Caki2 (cell line): ENCODE measurements at regions not wholly inside any gene's neighbourhood (a gene's known extent, or its start where the extent isn't known, plus 50 kb on each side); places are given as distances from the start of the nearest gene placed in this dataset.
A peak's percentile ranks its signal among the peaks of the same experiment; 100 is the strongest.

Experiments
- DNase-seq: peaks from one replicate; pipeline ENCODE4 v3.0.0-alpha.2; 2015; ENCODE audit warnings: low read depth
- in situ Hi-C: cut with HindIII; loops from 2 replicates; pipeline ENCODE4 v1.10.0; 2016; ENCODE audit warnings: low sequenced_read_pairs, low pct_unique_long_range_greater_than_20kb, mixed read lengths

DNA sequence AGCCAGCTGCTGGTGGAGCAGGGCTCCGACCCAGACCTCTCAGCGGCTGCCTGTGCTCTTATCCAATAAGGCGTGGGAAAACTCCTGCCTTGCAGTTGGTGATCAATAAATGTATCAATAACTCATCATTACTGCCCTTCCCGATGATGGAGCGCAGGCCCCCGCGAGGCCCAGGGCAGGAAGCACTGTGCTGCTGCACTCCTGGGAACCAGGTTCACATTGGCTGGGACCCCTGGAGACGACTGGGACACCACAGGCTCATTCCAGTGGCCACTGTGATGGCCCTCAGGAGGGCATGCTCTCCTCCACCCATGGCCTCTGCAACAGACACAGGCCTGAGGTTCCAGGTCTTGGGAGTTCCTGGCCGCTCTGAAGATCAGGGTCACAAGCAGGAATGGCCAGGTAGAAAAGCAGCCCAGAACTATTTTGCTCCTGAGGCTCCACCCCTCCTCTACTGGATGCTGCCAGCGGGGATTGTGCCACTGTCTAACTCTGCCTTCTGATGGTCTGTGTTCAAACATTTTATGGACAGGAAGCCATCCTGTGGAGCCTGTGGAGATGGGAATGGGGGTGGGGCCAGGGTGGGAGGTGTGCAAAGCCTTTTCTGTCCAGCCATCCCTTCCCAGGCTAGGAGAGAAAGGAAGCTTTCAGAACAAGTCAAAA, 287.4 kb upstream of the ZMIZ1 start:
- in situ Hi-C loops = no loop called here
- DNase-seq = no peak

DNA sequence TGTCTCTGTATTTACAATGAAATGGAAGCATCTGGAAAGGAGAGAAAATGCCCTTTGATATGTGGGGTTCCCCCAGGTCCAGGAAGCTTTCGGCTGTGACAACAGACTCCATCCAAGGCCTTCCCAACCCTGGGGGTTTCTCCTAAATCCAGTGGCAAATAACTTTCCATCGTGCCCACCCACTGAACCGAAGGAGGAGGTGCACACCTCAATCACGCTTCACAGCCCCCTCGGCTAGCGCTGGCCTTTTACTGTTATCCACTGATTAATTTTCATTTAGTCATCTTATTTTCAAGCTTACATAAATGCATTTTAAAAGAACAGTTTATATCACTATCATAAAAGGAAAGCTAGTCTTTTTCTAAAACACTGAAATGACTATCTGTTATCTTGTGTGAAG, 286.8 kb upstream of the ZMIZ1 start:
- in situ Hi-C loops = no loop called here
- DNase-seq = no peak

DNA sequence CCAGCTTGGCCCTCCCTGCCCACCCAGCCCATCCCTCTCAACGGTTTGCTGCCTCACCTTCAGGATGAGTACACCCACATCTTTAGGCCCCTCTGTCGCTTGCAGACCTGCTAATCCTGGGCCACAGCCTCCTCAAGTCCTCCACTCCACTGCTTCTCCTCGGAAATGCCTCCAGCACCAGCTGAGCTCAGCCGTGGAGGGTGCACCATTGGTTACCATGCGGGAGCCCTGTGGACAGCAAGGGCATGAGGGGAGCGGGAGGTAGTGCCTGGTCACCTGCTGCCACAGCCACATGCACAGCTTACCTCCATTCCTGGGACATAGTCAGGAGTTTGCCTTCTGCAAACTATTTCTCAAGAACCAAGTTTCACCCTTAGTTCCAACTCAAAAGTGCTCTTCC, 286.3 kb upstream of the ZMIZ1 start:
- DNase-seq = no peak
- in situ Hi-C loops = no loop called here

DNA sequence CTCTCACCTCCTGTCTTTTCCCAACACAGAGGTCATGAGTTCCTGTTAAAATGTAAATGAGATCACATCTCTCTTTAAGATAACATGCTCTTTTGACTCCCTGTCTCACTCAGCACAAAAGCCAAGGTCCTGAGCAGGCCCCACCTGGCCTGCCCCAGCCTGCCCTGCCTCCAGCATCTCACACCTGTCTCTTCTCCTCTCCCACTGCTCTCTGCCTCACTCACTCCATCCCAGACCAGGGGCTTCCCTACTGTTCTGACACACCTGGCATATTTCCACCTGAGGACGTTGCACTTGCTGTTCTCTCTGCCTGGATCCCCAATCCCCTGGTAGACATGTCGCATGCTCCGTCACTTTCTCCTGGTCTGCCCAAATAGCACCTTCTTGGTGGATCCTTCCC, 285.0 kb upstream of the ZMIZ1 start:
- in situ Hi-C loops = no loop called here
- no peak for DNase-seq

DNA sequence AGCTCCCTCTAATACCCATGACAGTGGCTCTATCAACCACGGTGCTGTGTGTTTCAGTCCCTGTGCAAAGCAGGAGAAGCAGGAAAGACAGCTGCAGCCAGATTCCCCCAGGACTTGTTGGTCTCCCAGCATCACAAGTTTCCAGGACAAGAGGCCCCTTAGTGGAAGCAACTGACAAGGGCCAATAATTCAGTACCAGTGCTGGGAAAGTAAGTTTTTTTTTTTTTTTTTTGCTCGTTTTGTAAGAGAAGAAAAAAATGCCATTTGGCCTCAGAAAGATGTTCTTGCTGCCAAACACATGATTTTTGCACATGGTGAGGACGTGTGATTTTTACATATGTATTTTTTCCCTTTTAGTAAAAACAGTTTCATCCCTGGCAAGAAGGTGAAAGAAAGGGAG, 284.2 kb upstream of the ZMIZ1 start:
- in situ Hi-C loops = no loop called here
- DNase-seq = no peak

DNA sequence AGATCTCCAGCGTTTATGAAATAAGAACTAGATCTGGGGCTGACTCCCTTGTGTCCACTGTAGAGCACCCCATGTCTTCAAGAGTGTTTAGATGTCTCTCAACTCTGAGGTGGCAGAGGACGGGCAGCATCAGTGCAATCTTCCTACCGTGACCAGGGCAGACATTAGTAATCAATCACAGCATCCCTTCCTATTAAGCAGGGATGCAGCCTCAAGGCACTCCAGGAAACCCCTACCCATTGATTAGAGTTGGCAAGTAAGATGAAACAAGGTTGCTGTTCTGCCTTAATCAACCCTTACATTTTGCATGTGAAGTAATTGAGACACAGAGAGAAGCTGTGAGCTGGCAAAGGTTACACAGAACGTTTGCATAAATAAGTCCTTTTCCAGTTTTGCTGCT, 283.7 kb upstream of the ZMIZ1 start:
- in situ Hi-C loops = no loop called here
- no peak for DNase-seq

DNA sequence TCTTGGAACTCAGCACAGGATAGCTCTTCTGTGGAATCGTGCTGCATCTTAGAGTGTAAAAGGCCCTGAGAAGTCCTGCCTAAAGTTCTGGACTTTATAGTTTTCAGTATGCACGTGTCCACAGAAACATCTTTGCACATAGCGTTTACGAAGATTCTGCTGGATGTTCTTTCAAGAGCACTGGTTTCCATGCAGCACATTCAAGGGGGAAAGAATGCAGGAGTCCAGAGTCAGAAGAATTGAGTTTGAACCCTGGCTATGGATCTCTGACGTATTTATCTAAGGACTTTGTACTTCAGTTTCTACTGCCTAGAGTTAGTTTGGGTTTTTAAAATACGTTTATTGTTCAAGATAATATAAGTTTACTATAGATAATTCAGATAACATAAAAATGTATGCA, 282.8 kb upstream of the ZMIZ1 start:
- DNase-seq = no peak
- in situ Hi-C loops = no loop called here

DNA sequence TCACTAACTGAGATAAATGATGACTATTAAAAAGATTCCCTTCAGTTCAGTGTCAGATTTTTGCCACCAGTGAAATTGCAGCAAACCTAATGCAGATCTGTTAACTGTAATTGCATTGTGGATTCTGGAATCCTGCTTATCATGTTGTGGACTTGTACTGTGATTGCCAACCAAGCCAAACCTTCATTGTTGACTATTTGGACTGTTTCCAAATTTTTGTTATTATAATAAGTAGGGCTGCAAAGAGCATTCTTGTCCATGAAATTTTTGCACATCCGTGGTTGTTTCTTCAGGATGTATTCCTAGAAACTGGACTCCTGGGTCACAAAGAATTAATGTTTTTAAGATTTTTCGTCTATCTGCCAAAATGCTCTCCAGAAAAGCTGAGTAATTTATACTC, 281.6 kb upstream of the ZMIZ1 start:
- in situ Hi-C loops = no loop called here
- DNase-seq = no peak

DNA sequence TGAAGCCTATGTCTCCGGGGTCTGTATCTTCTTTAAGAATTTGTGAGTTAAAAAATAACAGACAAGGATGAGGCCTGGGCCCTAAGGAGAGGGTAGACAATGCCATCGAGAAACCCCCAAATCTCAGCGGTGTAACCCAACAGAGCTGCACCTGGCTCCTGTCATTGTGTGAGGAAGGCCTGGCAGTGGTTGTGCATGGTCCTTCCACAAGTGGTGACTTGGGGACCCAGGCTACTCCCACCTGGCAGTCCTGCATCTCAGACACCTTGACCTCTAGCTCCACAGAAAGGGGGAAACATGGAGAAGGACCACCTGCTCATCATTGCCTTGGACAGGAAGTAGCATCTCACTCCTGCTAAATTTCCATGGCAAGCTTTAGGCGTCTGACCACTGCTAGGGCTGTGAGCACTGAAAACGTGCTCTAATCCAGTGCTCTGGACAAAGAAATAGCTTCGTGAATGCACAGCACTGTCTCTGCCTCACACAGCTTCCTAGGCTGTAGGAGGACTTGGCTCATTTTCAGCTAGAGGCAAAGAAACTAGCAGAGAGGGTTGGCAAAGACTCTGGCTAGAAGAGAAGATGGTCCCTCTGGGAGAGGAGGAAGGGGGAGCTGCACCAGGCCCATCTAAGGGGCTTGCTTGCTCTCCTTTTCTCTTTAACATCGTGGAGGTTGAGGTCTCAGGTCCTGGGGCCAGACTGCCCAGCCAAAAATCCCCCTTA, 273.9 kb upstream of the ZMIZ1 start:
- in situ Hi-C loops = no loop called here
- no peak for DNase-seq

DNA sequence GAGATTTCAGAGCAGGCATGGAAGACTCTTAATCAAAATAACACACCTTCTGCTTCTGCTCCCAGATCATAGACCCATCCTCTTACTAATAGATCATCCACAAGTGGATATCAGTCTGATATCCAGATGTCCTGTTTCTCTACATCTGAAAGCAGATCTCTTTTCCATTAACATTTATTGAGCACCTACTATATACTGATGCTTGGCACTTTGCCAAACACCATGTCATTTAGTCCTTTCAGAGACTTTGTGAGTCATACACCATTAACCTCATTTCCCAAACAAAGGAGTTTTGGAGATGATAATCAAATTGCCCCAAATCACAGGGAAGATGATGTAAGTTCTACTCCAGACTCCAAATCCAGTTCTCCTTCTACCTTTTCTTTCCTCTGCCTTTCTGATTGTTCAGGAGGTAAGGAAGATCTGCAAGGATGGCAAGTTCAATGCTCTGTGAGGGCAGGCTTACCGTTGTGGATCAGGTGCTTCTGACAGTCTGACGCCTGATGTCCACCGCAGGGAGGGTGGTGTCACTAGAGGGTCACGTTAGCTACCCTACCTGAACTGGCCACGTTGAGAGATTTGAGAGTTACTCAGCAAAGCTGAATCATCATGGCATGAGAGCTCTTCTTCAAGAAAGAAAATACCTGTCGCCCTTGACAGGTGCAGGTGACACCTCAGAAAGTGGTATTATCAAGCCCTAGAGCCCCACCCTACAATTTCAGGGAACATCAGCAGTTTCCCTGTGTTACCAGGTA, 269.6 kb upstream of the ZMIZ1 start:
- DNase-seq = no peak
- in situ Hi-C loops = no loop called here

DNA sequence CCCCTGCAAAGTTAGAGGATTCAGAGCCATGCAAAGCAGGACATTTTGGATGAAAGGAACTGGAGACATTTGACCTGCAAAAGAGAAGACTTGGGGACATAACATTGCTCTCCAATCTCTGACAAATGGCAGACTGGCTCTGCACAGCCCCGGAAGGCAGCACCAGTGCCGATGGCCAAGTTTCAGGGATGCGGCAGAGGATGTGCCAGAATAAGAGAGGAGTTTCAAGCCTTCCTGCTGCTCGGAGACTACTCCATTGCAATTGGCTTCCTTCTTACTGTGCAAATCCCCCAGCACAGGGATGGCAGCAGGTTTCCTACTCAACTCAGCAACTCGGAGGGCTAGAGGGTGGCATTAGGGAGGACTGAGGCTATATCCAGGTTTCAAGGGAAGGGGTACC, 268.8 kb upstream of the ZMIZ1 start:
- in situ Hi-C loops = no loop called here
- DNase-seq = no peak

DNA sequence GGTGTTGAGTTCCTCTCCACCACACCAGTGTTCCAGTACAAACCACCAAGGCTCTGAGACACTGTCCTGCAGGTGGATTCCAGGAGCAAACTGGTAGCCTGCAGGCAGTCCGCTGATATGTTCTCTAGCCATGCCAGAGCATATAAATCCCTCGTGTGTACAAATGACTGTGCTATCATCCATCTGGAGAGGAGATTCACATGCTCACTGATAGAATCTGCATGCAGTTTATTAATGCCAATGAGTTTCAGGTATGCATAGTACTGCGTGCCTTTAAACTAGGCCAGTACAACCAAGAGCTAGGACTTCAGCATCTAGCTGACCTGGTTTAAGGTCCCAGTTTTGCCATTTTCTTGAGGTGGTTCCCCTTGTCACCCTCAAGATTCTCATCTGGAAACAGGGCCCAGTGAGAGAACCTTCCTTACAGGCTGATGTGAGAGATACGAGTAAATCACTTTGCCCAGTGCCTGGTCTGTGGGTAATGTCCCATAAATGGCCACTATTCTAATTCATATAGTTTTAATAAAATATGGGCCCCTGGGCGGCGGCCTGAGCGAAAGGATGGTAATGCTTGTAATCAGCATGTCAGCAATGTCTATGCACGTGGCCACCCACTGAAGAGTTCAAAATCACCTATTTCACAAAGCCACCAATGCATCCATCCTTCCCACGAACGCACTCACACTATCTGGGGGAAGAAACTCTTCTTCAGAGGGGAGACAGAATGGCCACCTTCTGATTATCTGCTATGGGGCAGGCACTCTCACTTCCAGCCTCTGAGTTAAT, 268.0 kb upstream of the ZMIZ1 start:
- in situ Hi-C loops = no loop called here

DNA sequence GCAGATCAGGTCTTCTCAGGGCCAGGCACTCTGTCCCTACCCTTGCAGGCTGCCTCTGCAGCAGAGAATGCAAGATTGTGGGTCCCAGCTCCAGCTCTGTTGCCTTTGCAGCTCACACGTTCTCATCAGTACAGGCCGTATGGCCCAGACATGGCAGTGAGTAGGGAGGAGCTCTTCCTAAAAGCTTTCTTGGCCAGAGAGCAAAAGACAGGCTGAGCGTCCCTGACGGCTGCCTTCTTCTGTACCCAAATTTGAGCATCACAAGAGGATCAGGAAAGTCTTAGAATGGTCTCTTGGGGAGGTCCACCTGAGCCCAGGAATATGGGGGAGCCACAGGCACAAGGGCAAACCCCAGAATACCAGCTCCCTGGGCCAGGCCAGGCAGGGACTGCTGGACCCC, 266.3 kb upstream of the ZMIZ1 start:
- in situ Hi-C loops = no loop called here
- no peak for DNase-seq

More for the DNA sequence above, 268.0 kb upstream of the ZMIZ1 start:
- DNase-seq = no peak

DNA sequence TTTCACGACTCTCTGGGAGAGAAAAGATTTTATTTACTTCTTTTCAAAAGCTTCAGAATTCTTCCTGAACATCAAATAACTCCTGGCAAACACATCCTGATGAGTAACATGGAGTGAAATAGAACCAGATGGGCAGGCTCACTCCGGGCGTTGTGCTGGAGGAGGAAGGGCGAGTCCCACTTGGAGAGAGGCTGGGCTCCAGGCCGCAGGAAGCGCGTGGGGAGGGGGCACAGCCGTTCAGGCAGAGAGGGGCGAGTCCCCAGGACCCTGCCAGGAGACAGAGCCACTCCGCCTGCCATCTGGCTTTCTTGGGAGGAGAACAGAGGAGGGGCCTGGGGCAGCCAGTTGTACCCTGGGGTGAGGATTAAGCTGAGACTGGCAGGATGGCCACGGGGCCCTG, 265.9 kb upstream of the ZMIZ1 start:
- DNase-seq = no peak
- in situ Hi-C loops = no loop called here

DNA sequence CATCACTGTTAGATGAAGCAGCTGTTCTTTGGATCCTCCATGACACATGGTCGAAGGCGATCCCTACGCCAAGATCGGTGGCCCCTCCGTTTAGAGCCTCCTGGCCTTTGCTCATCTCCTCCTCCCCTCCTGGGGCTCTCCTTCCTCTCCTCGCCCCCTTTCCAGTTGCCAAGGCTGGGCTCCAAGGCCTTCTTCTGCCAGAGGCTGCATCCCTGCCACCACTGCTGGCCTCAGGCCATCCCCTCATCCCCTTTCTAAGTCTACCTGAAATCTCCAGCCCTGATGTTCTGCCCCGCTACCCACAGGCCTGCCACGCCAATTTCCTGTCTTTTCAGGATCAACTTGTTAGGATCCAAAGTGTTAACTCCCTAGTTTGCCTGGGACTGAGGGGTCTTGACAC, 265.1 kb upstream of the ZMIZ1 start:
- in situ Hi-C loops = no loop called here
- no peak for DNase-seq

DNA sequence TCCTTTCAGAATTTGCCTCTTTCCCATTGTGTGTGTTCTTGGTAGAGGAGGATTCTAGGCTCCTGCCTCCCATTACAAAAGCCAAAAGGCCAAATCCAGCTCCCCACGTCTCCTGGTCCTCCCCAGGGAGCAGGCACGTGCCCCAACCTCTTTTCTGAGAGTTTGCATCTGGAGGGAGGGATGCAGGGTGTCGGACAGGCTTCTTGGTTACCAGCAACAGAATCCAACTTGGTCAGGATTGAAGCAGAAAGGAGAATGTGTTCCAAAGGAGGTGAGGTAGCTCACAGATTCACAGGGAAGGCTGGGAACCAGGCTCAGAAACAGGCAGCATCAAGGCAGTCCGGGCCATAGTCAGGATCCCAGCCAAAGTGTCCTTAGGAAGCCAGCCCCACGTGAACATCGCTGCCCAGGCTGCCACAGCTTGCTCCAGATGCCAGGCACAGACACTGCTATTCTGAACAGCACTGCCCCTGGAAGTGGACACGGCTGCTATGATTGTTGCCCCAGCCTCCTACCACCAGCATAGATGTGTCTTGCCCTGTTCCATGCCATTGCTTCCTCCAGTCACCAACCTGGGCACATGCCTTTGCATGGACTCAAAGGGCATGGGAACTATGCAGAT, 264.2 kb upstream of the ZMIZ1 start:
- in situ Hi-C loops = no loop called here
- no peak for DNase-seq

DNA sequence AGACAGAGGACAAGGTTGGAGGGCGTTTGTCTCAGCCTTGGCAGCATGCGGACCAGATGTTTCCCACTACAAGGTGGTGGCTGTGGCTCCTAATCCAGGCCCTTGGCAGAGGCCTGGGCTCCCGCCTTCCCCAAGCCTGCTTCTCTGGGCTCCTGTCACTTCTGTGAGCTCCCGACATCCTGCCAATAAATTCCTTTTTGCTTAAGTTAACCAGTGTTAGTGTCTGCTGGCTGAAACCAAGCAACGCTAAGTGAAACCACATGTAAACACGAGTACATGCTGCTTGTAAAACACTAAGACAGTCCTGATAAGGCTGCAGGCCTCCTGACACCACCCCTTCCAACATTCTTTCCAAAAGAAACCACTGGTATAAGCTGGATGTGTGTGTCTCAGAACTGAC, 263.6 kb upstream of the ZMIZ1 start:
- in situ Hi-C loops = no loop called here
- peak; percentile 11 for DNase-seq

DNA sequence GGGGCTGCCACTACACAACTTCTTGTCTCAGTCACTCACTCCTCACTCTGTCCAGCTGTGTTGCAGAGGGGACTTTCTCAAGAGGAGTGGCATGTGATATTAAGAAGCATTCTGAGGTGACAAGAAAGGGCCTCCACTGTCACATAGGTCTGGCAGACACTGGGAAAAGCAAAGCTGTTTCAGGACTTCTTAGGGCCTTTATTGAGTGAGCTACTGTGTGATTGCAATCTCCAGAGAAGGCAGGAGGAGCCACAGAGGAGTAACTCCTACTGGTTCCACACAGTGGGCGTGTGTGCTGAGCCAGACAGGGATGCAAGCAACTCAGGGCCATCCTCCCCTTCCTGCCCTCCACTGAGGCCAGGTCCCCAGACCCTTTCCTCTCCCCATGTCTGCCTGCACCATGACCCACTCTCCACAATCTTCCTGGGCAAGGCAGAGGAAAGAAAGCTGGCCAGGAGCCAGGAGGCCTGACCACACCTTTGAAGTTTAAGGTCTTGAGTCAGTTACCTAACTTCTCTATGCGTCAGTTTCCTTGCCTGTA, 262.0 kb upstream of the ZMIZ1 start:
- DNase-seq = no peak
- in situ Hi-C loops = no loop called here
